ENCODE measurements at regions not wholly inside any gene's neighbourhood (a gene's known extent, or its start where the extent isn't known, plus 50 kb on each side); places are given as distances from the start of the nearest gene placed in this dataset.

GRCh38 chr7:25884265-25884828 lies 267.7 kb upstream of the NFE2L3 start:
- TF ChIP-seq CTCF (IDR thresholded peaks at IDR 0.05; ENCODE audit: unreplicated experiment): no peak
- no peak for DNase-seq (ENCODE audit: low spot score)
- Mint-ChIP-seq H3K9me3 (ENCODE audit: unreplicated experiment) (no peaks in the 10 kb centered on the region), H3K27me3 (ENCODE audit: unreplicated experiment) (peaks cover 3% of the 10 kb centered on the region), H3K4me3 (ENCODE audit: unreplicated experiment) (no peak overlapping the region), H3K36me3 (ENCODE audit: low read depth, unreplicated experiment) (no peaks in the 10 kb centered on the region), H3K27ac (ENCODE audit: unreplicated experiment) (no peak overlapping the region), H3K4me1 (ENCODE audit: unreplicated experiment) (no peaks in the 10 kb centered on the region)

- no peaks in the 10 kb centered on the region for H3K9me3 Mint-ChIP-seq (ENCODE audit: unreplicated experiment)
- no peaks in the 10 kb centered on the region for H3K36me3 Mint-ChIP-seq (ENCODE audit: low read depth, unreplicated experiment)
- TF ChIP-seq CTCF (IDR thresholded peaks at IDR 0.05; ENCODE audit: unreplicated experiment): no peak
- H3K27me3 Mint-ChIP-seq (ENCODE audit: unreplicated experiment): peaks cover 3% of the 10 kb centered on the region
- H3K4me1 Mint-ChIP-seq (ENCODE audit: unreplicated experiment): peaks cover 4% of the 10 kb centered on the region
- DNase-seq (ENCODE audit: low spot score): no peak
- no peak overlapping the region for H3K4me3 Mint-ChIP-seq (ENCODE audit: unreplicated experiment)
- H3K27ac Mint-ChIP-seq (ENCODE audit: unreplicated experiment): no peak overlapping the region
Measured at GRCh38 chr7:25885057-25885576, 266.9 kb upstream of the NFE2L3 start.

- no peak overlapping the region for H3K4me3 Mint-ChIP-seq (ENCODE audit: unreplicated experiment)
- peaks cover 4% of the 10 kb centered on the region for H3K4me1 Mint-ChIP-seq (ENCODE audit: unreplicated experiment)
- H3K9me3 Mint-ChIP-seq (ENCODE audit: unreplicated experiment): no peaks in the 10 kb centered on the region
- no peak overlapping the region for H3K27ac Mint-ChIP-seq (ENCODE audit: unreplicated experiment)
- no peak for DNase-seq (ENCODE audit: low spot score)
- H3K36me3 Mint-ChIP-seq (ENCODE audit: low read depth, unreplicated experiment): no peaks in the 10 kb centered on the region
- H3K27me3 Mint-ChIP-seq (ENCODE audit: unreplicated experiment): no peaks in the 10 kb centered on the region
- TF ChIP-seq CTCF (IDR thresholded peaks at IDR 0.05; ENCODE audit: unreplicated experiment): no peak
Measured at GRCh38 chr7:25886387-25887240, 265.4 kb upstream of the NFE2L3 start.

GRCh38 chr7:25887266-25887665 lies 264.7 kb upstream of the NFE2L3 start:
- Mint-ChIP-seq H3K36me3 (ENCODE audit: low read depth, unreplicated experiment) (no peaks in the 10 kb centered on the region), H3K27me3 (ENCODE audit: unreplicated experiment) (peaks cover 3% of the 10 kb centered on the region), H3K4me3 (ENCODE audit: unreplicated experiment) (no peak overlapping the region), H3K4me1 (ENCODE audit: unreplicated experiment) (peaks cover 4% of the 10 kb centered on the region), H3K27ac (ENCODE audit: unreplicated experiment) (no peak overlapping the region), H3K9me3 (ENCODE audit: unreplicated experiment) (no peaks in the 10 kb centered on the region)
- no peak for TF ChIP-seq CTCF (IDR thresholded peaks at IDR 0.05; ENCODE audit: unreplicated experiment)
- DNase-seq (ENCODE audit: low spot score): no peak
